H1 (cell line): ENCODE measurements at regions not wholly inside any gene's neighbourhood (a gene's known extent, or its start where the extent isn't known, plus 50 kb on each side); places are given as distances from the start of the nearest gene placed in this dataset.

Experiments used
- SIN3A ChIP-seq, 2 experiments: IDR thresholded peaks in 1 of 2; conservative IDR thresholded peaks in 1 of 2; 2 replicates each; pipeline ENCODE4 v1.6.1; 2011 to 2012; ENCODE audit warnings: low read length in 2 of 2, improper control_type of control experiment in 1 of 2, low read depth in 1 of 2, mild to moderate bottlenecking in 1 of 2
- ZNF274 ChIP-seq: IDR thresholded peaks from 2 replicates; pipeline ENCODE4 v1.7.0; 2012; ENCODE audit warnings: low read length, borderline replicate concordance; ENCODE audit errors: extremely low read depth
- TF ChIP-seq, protein P1 (sequence below), 3 experiments: IDR thresholded peaks; 1 replicate in 2 of 3; 2 replicates in 1 of 3; pipeline versions ENCODE4 v1.5.1 to v1.6.1; 2011; ENCODE audit warnings: low read length in 3 of 3, mild to moderate bottlenecking in 3 of 3, inconsistent platforms in 2 of 3, low read depth in 1 of 3, moderate library complexity in 1 of 3; ENCODE audit not compliant: insufficient read depth in 1 of 3; ENCODE audit errors: control extremely low read depth in 1 of 3

DNA sequence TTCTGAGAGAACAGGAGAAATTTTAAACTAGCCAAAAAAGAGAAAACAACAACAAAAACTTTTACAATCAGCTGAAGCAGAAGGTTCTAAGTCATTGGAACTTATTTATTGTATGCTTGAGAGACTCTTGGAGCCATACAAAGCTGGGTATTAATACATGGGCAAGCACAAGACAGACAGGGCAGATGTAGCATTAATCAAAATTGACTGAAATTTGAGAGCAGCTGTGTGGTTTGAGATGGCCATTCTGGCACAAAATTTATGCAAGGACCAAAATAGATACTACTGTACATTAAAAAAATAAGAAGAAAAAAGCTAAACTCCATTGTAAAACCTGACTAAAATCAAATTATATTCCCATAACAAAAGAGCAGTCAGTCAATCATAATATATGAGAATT, 892.5 kb downstream of the PLA2G4A start (continued):
- TF ChIP-seq, protein P1, sequence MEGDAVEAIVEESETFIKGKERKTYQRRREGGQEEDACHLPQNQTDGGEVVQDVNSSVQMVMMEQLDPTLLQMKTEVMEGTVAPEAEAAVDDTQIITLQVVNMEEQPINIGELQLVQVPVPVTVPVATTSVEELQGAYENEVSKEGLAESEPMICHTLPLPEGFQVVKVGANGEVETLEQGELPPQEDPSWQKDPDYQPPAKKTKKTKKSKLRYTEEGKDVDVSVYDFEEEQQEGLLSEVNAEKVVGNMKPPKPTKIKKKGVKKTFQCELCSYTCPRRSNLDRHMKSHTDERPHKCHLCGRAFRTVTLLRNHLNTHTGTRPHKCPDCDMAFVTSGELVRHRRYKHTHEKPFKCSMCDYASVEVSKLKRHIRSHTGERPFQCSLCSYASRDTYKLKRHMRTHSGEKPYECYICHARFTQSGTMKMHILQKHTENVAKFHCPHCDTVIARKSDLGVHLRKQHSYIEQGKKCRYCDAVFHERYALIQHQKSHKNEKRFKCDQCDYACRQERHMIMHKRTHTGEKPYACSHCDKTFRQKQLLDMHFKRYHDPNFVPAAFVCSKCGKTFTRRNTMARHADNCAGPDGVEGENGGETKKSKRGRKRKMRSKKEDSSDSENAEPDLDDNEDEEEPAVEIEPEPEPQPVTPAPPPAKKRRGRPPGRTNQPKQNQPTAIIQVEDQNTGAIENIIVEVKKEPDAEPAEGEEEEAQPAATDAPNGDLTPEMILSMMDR (IDR thresholded peaks at IDR 0.05; ENCODE audit: control extremely low read depth in 1 of 3, insufficient read depth in 1 of 3, low read depth in 1 of 3, low read length in 3 of 3): no peak
- TF ChIP-seq ZNF274: no peak
- no peak for TF ChIP-seq SIN3A (conservative IDR thresholded peaks at IDR 0.05 in 1 of 2, IDR thresholded peaks at IDR 0.05 in 1 of 2; ENCODE audit: low read depth in 1 of 2, low read length in 2 of 2)
